GM23248 (cell line): ENCODE measurements at regions not wholly inside any gene's neighbourhood (a gene's known extent, or its start where the extent isn't known, plus 50 kb on each side); places are given as distances from the start of the nearest gene placed in this dataset.
A peak's percentile ranks its signal among the peaks of the same experiment; 100 is the strongest.

ENCODE experiments used
- DNase-seq: peaks from one replicate; pipeline ENCODE4 v3.0.0-alpha.2; 2015
- H2AFZ ChIP-seq: fragments of 200-600 bp; sonication (generic); 2 replicates; pipeline ENCODE4 v1.6.1; 2016; ENCODE audit warnings: antibody characterized with exemption
- H3F3A ChIP-seq: fragments of 200-600 bp; sonication (generic); 2 replicates; pipeline ENCODE4 v1.6.1; 2016; ENCODE audit warnings: mild to moderate bottlenecking, antibody characterized with exemption, mixed run types; ENCODE audit not compliant: insufficient read depth
- H3K27ac ChIP-seq: fragments of 200-600 bp; sonication (generic); 2 replicates; pipeline ENCODE4 v1.5.1; 2016; ENCODE audit warnings: mild to moderate bottlenecking
- H3K27me3 ChIP-seq: fragments of 200-600 bp; sonication (generic); replicated peaks from 2 replicates; pipeline ENCODE4 v1.6.1; 2016; ENCODE audit warnings: mild to moderate bottlenecking; ENCODE audit not compliant: insufficient read depth
- H3K36me3 ChIP-seq: fragments of 200-600 bp; sonication (generic); 2 replicates; pipeline ENCODE4 v1.6.1; 2016; ENCODE audit warnings: low read depth, mild to moderate bottlenecking
- H3K4me1 ChIP-seq: fragments of 200-600 bp; sonication (generic); 2 replicates; pipeline ENCODE4 v1.6.1; 2016; ENCODE audit warnings: mild to moderate bottlenecking; ENCODE audit not compliant: insufficient read depth
- H3K4me2 ChIP-seq: fragments of 200-600 bp; sonication (generic); one replicate; pipeline ENCODE4 v1.6.1; 2016; ENCODE audit warnings: mild to moderate bottlenecking; ENCODE audit not compliant: unreplicated experiment
- H3K4me3 ChIP-seq: fragments of 200-600 bp; sonication (generic); 2 replicates; pipeline ENCODE4 v1.5.1; 2016; ENCODE audit warnings: mild to moderate bottlenecking
- H3K79me2 ChIP-seq: fragments of 200-600 bp; sonication (generic); 2 replicates; pipeline ENCODE4 v1.6.1; 2016; ENCODE audit warnings: mild to moderate bottlenecking; ENCODE audit not compliant: insufficient read depth
- H3K9ac ChIP-seq: fragments of 200-600 bp; sonication (generic); 2 replicates; pipeline ENCODE4 v1.6.1; 2016; ENCODE audit warnings: mild to moderate bottlenecking
- H3K9me2 ChIP-seq: fragments of 200-600 bp; sonication (generic); 2 replicates; pipeline ENCODE4 v1.6.1; 2016; ENCODE audit warnings: mixed run types, mild to moderate bottlenecking, moderate library complexity; ENCODE audit not compliant: insufficient read depth
- H3K9me3 ChIP-seq: fragments of 200-600 bp; sonication (generic); one replicate; pipeline ENCODE4 v1.6.1; 2017; ENCODE audit warnings: low read depth
- H4K20me1 ChIP-seq: fragments of 200-600 bp; sonication (generic); 2 replicates; pipeline ENCODE4 v1.6.0; 2016; ENCODE audit not compliant: insufficient read depth
- EZH2 ChIP-seq: fragments of 200-600 bp; sonication (generic); IDR thresholded peaks from 2 replicates; pipeline ENCODE4 v1.6.1; 2018; ENCODE audit warnings: antibody characterized with exemption, mild to moderate bottlenecking; ENCODE audit not compliant: insufficient read depth, poor library complexity, severe bottlenecking
- EZH2phosphoT487 ChIP-seq: fragments of 200-600 bp; sonication (generic); IDR thresholded peaks from 2 replicates; pipeline ENCODE4 v1.6.1; 2018; ENCODE audit warnings: antibody characterized with exemption, moderate library complexity, mild to moderate bottlenecking, low read depth; ENCODE audit not compliant: insufficient read depth
- WGBS, 2 experiments: methylation state at CpG; one replicate each; pipeline ENCODE4 v1.1.6; 2015 to 2017; ENCODE audit warnings: low lambda C conversion rate in 2 of 2, low coverage in 1 of 2; ENCODE audit errors: missing lambda C conversion rate in 2 of 2; 5-methylcytosine and 5-hydroxymethylcytosine counted together
- in situ Hi-C: fragments of 300-500 bp; cut with MboI; formaldehyde crosslinking; loops from 2 replicates; pipeline ENCODE4 v1.15.0; 2020

GRCh38 chr19:28878862-28879566 is 333.9 kb downstream of the UQCRFS1 start:
- TF ChIP-seq EZH2phosphoT487 (no peak), EZH2 (no peak)

DNA sequence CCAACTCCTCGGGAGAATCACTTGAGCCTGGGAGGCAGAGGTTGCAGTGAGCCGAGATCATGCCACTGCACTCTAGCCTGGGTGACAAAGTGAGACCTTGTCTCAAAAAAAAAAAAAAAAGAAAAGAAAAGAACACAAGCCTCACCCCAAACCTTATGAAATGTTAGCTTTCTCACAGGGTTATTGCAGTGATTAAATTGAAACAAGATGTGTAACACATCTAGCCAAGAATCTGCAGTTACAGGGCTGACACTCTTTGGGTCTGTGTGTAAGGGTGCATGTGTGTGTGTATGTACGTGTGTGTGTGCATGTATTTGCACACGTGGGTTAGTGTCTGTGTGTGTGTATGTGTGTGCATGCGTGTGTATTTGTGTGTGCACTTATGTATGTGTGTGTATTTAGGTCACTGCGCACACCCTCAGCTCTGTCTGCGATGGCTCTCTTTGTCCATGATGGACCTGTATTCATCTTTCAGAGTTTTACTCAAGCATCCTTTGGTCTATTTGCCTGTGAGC is 336.3 kb downstream of the UQCRFS1 start:
- Histone ChIP-seq H4K20me1 (no peaks in the 10 kb centered on the region), H3K36me3 (no peaks in the 10 kb centered on the region), H3K27ac (no peak overlapping the region), H3K4me3 (no peak overlapping the region), H3K79me2 (no peaks in the 10 kb centered on the region), H3K9ac (no peak overlapping the region), H3F3A (no peaks in the 10 kb centered on the region), H3K4me1 (no peaks in the 10 kb centered on the region), H3K9me3 (no peaks in the 10 kb centered on the region), H3K9me2 (no peaks in the 10 kb centered on the region), H2AFZ (no peak overlapping the region), H3K4me2 (no peak overlapping the region), H3K27me3 (peaks cover 3% of the 10 kb centered on the region; the same call in 1 of the 2 replicates)
- in situ Hi-C loops = loop anchor here (10.0 kb wide), 1 partner anchor 132 kb away; no protein-coding TSS in a partner anchor
- TF ChIP-seq EZH2 = no peak
- no peak for TF ChIP-seq EZH2phosphoT487
- peak; percentile 36 for DNase-seq
- 30 to 32% methylated on average over 7 of the region's 7 CpGs for WGBS, 2 experiments

More at GRCh38 chr19:28878862-28879566, 333.9 kb downstream of the UQCRFS1 start:
- no peaks in the 10 kb centered on the region for H3K27me3 ChIP-seq
- no peak overlapping the region for H3K4me3 ChIP-seq
- H2AFZ ChIP-seq = no peak overlapping the region
- no peak overlapping the region for H3K9ac ChIP-seq
- H3K36me3 ChIP-seq = no peaks in the 10 kb centered on the region
- in situ Hi-C loops = loop anchor here (10.0 kb wide), 1 partner anchor 134 kb away; no protein-coding TSS in a partner anchor
- H3K4me2 ChIP-seq = no peak overlapping the region
- H4K20me1 ChIP-seq = no peaks in the 10 kb centered on the region
- no peaks in the 10 kb centered on the region for H3K79me2 ChIP-seq
- WGBS, 2 experiments = 27 to 28% methylated on average over 11 of the region's 11 CpGs
- 0 out of 2 replicates have a peak, but pooled peaks cover 8% of the 10 kb centered on the region for H3F3A ChIP-seq
- H3K27ac ChIP-seq = no peak overlapping the region
- peaks cover 10% of the 10 kb centered on the region for H3K4me1 ChIP-seq
- no peaks in the 10 kb centered on the region for H3K9me2 ChIP-seq
- peak; percentile 83 for DNase-seq
- no peaks in the 10 kb centered on the region for H3K9me3 ChIP-seq

- H3K79me2 ChIP-seq = no peaks in the 10 kb centered on the region
- no peak overlapping the region for H3K9ac ChIP-seq
- no peak for DNase-seq
- H3K36me3 ChIP-seq = no peaks in the 10 kb centered on the region
- peaks cover 8% of the 10 kb centered on the region; the same call in 1 of the 2 replicates for H3K27me3 ChIP-seq
- H3K9me3 ChIP-seq = no peaks in the 10 kb centered on the region
- no peak overlapping the region for H3K4me2 ChIP-seq
- in situ Hi-C loops = loop anchor here (10.0 kb wide), 1 partner anchor 130 kb away; no protein-coding TSS in a partner anchor
- H3K4me3 ChIP-seq = no peak overlapping the region
- TF ChIP-seq EZH2phosphoT487 = no peak
- TF ChIP-seq EZH2 = no peak
- no peak overlapping the region for H2AFZ ChIP-seq
- H3K4me1 ChIP-seq = no peaks in the 10 kb centered on the region
- no peaks in the 10 kb centered on the region for H3F3A ChIP-seq
- no peak overlapping the region for H3K27ac ChIP-seq
- no peaks in the 10 kb centered on the region for H4K20me1 ChIP-seq
- no peaks in the 10 kb centered on the region for H3K9me2 ChIP-seq
- WGBS, 2 experiments = 64% methylated on average over 9 of the region's 9 CpGs
Measured at GRCh38 chr19:28874742-28875141, 338.2 kb downstream of the UQCRFS1 start.

- H3K36me3 ChIP-seq = no peaks in the 10 kb centered on the region
- no peak overlapping the region for H2AFZ ChIP-seq
- no peaks in the 10 kb centered on the region for H3K4me1 ChIP-seq
- TF ChIP-seq EZH2 = no peak
- TF ChIP-seq EZH2phosphoT487 = no peak
- H4K20me1 ChIP-seq = no peaks in the 10 kb centered on the region
- WGBS, 2 experiments = 9 to 25% methylated on average over 2 of the region's 2 CpGs
- H3K4me2 ChIP-seq = no peak overlapping the region
- H3K4me3 ChIP-seq = no peak overlapping the region
- H3K9ac ChIP-seq = no peak overlapping the region
- H3K27ac ChIP-seq = no peak overlapping the region
- H3F3A ChIP-seq = no peaks in the 10 kb centered on the region
- peaks cover 8% of the 10 kb centered on the region; the same call in 1 of the 2 replicates for H3K27me3 ChIP-seq
- in situ Hi-C loops = loop anchor here (10.0 kb wide), 1 partner anchor 128 kb away; no protein-coding TSS in a partner anchor
- no peaks in the 10 kb centered on the region for H3K9me3 ChIP-seq
- no peak for DNase-seq
- no peaks in the 10 kb centered on the region for H3K79me2 ChIP-seq
- no peaks in the 10 kb centered on the region for H3K9me2 ChIP-seq
Measured at GRCh38 chr19:28873301-28873700, 339.6 kb downstream of the UQCRFS1 start.
